Ovary (tissue), 7 donors: ENCODE measurements at regions not wholly inside any gene's neighbourhood (a gene's known extent, or its start where the extent isn't known, plus 50 kb on each side); places are given as distances from the start of the nearest gene placed in this dataset.

Experiments used
- DNase-seq, 5 donors: peaks; one replicate each; pipeline ENCODE4 v3.0.0-alpha.2; 2019 to 2020
- H3K27ac ChIP-seq, 2 donors: fragments of 200-600 bp; one replicate each; pipeline versions ENCODE4 v1.5.1 to v1.8.0; 2019 to 2022
- H3K27me3 ChIP-seq: fragments of 200-600 bp; one replicate; pipeline ENCODE4 v1.8.0; 2022
- H3K36me3 ChIP-seq: fragments of 200-600 bp; sonication (generic); one replicate; pipeline ENCODE4 v1.5.1; 2019
- H3K4me1 ChIP-seq: one replicate; pipeline ENCODE4 v1.8.1; 2013; ENCODE audit warnings: mild to moderate bottlenecking, moderate library complexity; ENCODE audit not compliant: insufficient read depth
- H3K4me3 ChIP-seq: fragments of 200-600 bp; sonication (generic); one replicate; pipeline ENCODE4 v1.5.1; 2017
- H3K9me3 ChIP-seq, 2 donors: fragments of 200-600 bp in 1 of 2; sonication (generic) in 1 of 2; one replicate each; pipeline versions ENCODE4 v1.5.1 to v1.8.1; 2013 to 2019; ENCODE audit warnings: mild to moderate bottlenecking in 1 of 2, moderate library complexity in 1 of 2
- EP300 ChIP-seq: sonication (generic); formaldehyde crosslinking; IDR thresholded peaks from one replicate; pipeline ENCODE4 v1.6.1; 2017; ENCODE audit warnings: antibody characterized with exemption
- POLR2A ChIP-seq: fragments of 450-650 bp; IDR thresholded peaks from one replicate; pipeline ENCODE4 v1.6.1; 2017; ENCODE audit warnings: antibody characterized with exemption, mild to moderate bottlenecking, moderate library complexity
- WGBS, 3 donors: extraction: QIAGEN DNeasy Blood & Tissue Kit in 1 of 3; methylation state at CpG; one replicate each; pipeline versions ENCODE4 v1.1.5 to v1.1.7; 2013 to 2017; 5-methylcytosine and 5-hydroxymethylcytosine counted together
- intact Hi-C, 4 donors: fragments of 100-400 bp; cut with DNase I; formaldehyde crosslinking; loops; one replicate each; pipeline versions ENCODE4 v1.11.0 to v1.15.1; 2022 to 2023
- TF ChIP-seq, protein P1 (sequence below), 3 donors: fragments of 450-650 bp in 2 of 3; fragments of 200-600 bp in 1 of 3; IDR thresholded peaks; one replicate each; pipeline versions ENCODE4 v1.5.1 to v1.8.0; 2016 to 2022; ENCODE audit warnings: antibody characterized with exemption in 3 of 3, mild to moderate bottlenecking in 1 of 3
- donor health status: DM: no; HTN: no; CAD: no; lungs with moderate emphysema.
- donor health status: DM: no; HTN: no; CAD: no.
- donor health status: Bipolar disorder and iron deficiency.
- donor health status: DM: no; HTN: no; CAD: no.
- donor health status: DM: yes; HTN: yes; CAD: no.

DNA sequence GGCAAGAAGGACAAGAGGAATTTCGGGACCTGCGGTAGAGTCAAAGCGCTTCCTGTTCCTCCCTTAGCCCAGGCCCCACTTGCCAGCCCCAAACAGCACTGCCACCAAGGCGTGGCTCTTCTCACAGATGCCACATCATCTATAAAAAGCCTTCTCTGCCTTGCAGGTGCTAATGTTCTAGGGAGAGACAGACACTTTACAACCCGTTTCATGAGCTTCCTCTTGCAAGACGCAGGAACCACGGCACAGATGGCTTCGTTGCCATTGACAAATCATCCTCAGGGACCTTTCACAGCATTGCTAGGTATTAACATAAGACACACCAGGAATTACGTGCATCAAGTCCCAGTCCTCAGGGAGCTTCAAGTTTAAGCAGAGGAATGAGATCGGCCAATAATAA, 180.9 kb downstream of the JCAD start:
- H3K4me3 ChIP-seq: no peak overlapping the region
- intact Hi-C loops: no loop called here

DNA sequence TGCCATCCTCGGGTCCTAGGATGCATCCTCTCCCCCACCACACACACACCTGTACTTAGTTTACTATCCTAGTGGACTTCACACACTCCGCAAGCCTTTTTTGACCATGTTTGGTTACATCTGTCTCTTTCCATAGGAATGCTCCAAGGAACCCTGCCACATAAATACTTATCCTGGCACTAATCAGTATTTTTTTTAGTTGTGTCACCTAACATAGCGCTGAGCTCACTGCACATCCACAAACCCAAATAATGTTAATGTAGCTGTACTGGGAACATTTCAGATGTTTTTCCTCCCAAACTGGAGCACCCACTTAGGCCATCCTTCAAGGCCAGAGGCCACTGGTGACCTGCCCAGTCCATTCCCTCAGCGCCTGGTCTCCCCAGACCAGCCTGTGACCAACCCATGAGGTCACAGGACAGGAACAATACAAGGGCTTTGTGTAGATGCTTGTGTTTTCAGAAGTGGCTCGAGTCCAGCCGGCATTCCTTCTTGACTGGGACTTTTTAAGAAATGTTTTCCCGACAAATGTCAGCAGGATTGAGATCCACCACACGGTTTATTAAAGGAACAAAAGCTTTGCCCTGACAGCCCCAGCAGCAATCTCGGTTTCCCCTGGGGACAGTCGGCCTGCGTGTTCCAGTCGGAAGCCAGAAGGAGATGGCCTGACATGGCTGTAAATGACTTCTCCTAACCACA, 181.4 kb downstream of the JCAD start:
- Histone ChIP-seq H3K27ac (no peak overlapping the region), H3K4me1 (no peaks in the 10 kb centered on the region), H3K4me3 (no peak overlapping the region), H3K36me3 (no peaks in the 10 kb centered on the region), H3K9me3 (no peaks in the 10 kb centered on the region), H3K27me3 (no peaks in the 10 kb centered on the region)
- no peak for TF ChIP-seq POLR2A
- TF ChIP-seq EP300: no peak
- TF ChIP-seq, protein P1, sequence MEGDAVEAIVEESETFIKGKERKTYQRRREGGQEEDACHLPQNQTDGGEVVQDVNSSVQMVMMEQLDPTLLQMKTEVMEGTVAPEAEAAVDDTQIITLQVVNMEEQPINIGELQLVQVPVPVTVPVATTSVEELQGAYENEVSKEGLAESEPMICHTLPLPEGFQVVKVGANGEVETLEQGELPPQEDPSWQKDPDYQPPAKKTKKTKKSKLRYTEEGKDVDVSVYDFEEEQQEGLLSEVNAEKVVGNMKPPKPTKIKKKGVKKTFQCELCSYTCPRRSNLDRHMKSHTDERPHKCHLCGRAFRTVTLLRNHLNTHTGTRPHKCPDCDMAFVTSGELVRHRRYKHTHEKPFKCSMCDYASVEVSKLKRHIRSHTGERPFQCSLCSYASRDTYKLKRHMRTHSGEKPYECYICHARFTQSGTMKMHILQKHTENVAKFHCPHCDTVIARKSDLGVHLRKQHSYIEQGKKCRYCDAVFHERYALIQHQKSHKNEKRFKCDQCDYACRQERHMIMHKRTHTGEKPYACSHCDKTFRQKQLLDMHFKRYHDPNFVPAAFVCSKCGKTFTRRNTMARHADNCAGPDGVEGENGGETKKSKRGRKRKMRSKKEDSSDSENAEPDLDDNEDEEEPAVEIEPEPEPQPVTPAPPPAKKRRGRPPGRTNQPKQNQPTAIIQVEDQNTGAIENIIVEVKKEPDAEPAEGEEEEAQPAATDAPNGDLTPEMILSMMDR (IDR thresholded peaks at IDR 0.05): no peak
- intact Hi-C loops: no loop called here
- no peak for DNase-seq
- WGBS, 3 donors: 87 to 90% (median 88%) methylated on average over 12 of the region's 12 CpGs

More for the DNA sequence above, 180.9 kb downstream of the JCAD start:
- no peaks in the 10 kb centered on the region for H3K27me3 ChIP-seq
- H3K36me3 ChIP-seq: no peaks in the 10 kb centered on the region
- no peaks in the 10 kb centered on the region for H3K9me3 ChIP-seq
- no peak for TF ChIP-seq POLR2A
- H3K27ac ChIP-seq: no peak overlapping the region
- no peak for DNase-seq
- WGBS, 3 donors: 81 to 93% (median 89%) methylated on average over 10 of the region's 10 CpGs
- H3K4me1 ChIP-seq: no peaks in the 10 kb centered on the region

DNA sequence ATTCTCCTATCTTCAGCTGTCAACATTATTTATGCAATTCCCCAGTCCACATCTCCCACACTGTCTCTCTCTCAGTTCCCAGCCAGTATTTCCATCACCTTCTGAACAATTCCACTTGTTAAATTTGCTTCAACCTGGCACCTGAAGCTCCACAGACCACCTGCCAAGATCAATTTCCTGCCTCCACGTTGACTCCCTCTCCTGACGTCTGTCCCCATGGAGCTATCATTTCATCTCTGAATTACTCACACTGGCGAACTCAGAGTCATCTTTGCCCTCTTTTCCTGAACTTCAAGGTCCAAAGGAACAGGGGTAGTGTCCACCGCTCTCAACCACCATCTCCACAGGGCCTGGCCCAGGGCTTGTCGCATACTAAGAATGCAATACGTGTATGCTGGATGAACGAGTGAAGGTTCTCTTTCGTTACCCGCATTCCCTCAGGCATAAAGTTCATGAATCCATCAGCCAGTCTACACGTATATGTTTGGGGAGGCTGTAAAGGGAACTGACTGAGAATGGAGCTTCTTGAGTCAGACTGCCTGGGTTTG, 183.3 kb downstream of the JCAD start:
- Histone ChIP-seq H3K27ac (no peak overlapping the region), H3K4me3 (no peak overlapping the region), H3K36me3 (no peaks in the 10 kb centered on the region), H3K4me1 (no peaks in the 10 kb centered on the region), H3K9me3 (no peaks in the 10 kb centered on the region), H3K27me3 (no peaks in the 10 kb centered on the region)
- TF ChIP-seq POLR2A (no peak), EP300 (no peak)
- TF ChIP-seq, protein P1 (IDR thresholded peaks at IDR 0.05): no peak
- no peak for DNase-seq
- intact Hi-C loops: no loop called here
- 82 to 88% (median 87%) methylated on average over 10 of the region's 10 CpGs for WGBS, 3 donors

DNA sequence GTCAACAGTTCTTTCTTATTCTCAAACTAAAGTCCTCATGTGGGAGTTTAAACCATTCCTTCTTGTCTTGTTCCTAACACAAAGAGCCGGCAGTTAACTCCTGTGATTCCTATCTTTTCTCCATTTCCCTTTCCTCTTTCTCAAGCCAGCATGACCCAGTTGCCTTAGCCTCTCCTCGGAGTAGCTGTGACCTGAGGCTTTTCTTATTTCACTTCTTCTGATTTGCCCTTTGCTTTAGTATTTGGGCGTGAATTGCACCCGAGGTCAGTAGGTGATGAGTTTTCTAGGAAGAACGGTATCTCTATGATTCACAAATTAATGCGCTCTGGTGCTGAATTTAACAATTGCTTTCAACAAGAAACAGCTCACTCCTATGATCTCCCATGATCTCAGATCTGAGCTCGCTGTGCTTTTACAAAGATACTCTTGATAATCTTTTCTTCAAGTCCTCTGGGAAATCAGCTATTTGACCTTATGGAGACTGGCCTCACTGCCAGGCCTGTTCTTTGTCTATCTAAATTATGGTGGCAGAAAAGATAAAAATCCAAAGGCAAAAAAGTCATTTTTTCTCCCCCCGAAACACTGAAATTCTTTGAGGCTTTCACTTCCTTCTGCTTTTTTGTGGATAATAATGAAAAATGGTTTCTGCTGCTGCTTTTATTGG, 184.6 kb downstream of the JCAD start:
- intact Hi-C loops: no loop called here
- H3K36me3 ChIP-seq: no peaks in the 10 kb centered on the region
- WGBS, 3 donors: 62 to 77% (median 74%) methylated on average over 8 of the region's 8 CpGs
- no peak overlapping the region for H3K4me3 ChIP-seq
- H3K27ac ChIP-seq: no peak overlapping the region
- no peaks in the 10 kb centered on the region for H3K9me3 ChIP-seq
- no peaks in the 10 kb centered on the region for H3K4me1 ChIP-seq
- TF ChIP-seq EP300: no peak
- TF ChIP-seq, protein P1 (IDR thresholded peaks at IDR 0.05): no peak
- TF ChIP-seq POLR2A: no peak
- H3K27me3 ChIP-seq: no peaks in the 10 kb centered on the region
- DNase-seq: no peak

DNA sequence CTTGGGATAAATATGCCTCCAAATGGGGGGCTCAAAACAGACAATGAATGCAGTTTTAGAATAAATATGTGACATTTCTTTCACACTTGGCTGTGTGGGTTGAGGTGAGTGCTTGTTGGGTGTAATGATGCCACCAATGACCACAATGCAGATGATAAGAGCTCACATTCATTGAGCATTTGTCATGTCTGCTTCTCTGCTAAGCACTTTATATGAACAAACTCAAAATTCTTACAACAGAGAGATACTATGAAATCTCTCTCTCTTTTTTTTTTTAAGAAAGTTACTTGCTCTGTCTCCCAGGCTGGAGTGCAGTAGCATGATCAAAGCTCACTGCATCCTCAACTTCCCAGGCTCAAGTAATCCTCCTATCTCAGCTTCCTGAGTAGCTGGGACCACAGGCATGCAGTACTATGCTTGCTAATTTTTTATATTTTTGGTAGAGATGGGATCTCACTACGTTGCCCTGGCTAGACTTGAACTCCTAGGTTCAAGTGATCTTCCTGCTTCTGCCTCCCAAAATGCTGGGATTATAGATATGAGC, 185.4 kb downstream of the JCAD start:
- H3K4me1 ChIP-seq: no peaks in the 10 kb centered on the region
- no peak overlapping the region for H3K27ac ChIP-seq
- no peaks in the 10 kb centered on the region for H3K36me3 ChIP-seq
- H3K4me3 ChIP-seq: no peak overlapping the region
- intact Hi-C loops: no loop called here
- 75 to 78% (median 78%) methylated on average over 1 of the region's 1 CpG for WGBS, 3 donors
- DNase-seq: no peak
- no peaks in the 10 kb centered on the region for H3K9me3 ChIP-seq
- TF ChIP-seq EP300 (no peak), POLR2A (no peak)
- TF ChIP-seq, protein P1 (IDR thresholded peaks at IDR 0.05): no peak
- H3K27me3 ChIP-seq: no peaks in the 10 kb centered on the region
